ENCODE measurements at regions not wholly inside any gene's neighbourhood (a gene's known extent, or its start where the extent isn't known, plus 50 kb on each side); places are given as distances from the start of the nearest gene placed in this dataset.

- TF ChIP-seq CTCF (IDR thresholded peaks at IDR 0.05) (no peak), EZH2 (IDR thresholded peaks at IDR 0.05; ENCODE audit: borderline replicate concordance, insufficient read depth, low read depth, low read length, poor library complexity, severe bottlenecking) (no peak)
Observed at GRCh38 chr10:78912361-78913218, 156.2 kb upstream of the ZMIZ1 start.
